GM12864 (cell line): ENCODE measurements at regions not wholly inside any gene's neighbourhood (a gene's known extent, or its start where the extent isn't known, plus 50 kb on each side); places are given as distances from the start of the nearest gene placed in this dataset.

Experiments used
- DNase-seq: peaks from one replicate; pipeline ENCODE4 v3.0.0-alpha.2; 2011; ENCODE audit warnings: low read depth
- H3K4me3 ChIP-seq: 2 replicates; pipeline ENCODE4 v1.5.1; 2011; ENCODE audit warnings: mild to moderate bottlenecking, low read depth, low read length, control low read depth
- CTCF ChIP-seq: IDR thresholded peaks from 2 replicates; pipeline ENCODE4 v1.5.1; 2011; ENCODE audit warnings: low read depth, mild to moderate bottlenecking, moderate library complexity, low read length, control low read depth, inconsistent platforms; ENCODE audit errors: missing control alignments

GRCh38 chr16:13558752-13559151 is 361.2 kb upstream of the ERCC4 start:
- no peak for DNase-seq
- TF ChIP-seq CTCF = no peak

GRCh38 chr16:13559624-13560023 is 360.3 kb upstream of the ERCC4 start:
- TF ChIP-seq CTCF = no peak
- H3K4me3 ChIP-seq = no peak overlapping the region
- DNase-seq = no peak

More at GRCh38 chr16:13558752-13559151, 361.2 kb upstream of the ERCC4 start:
- H3K4me3 ChIP-seq = no peak overlapping the region

- TF ChIP-seq CTCF = no peak
- no peak for DNase-seq
- H3K4me3 ChIP-seq = no peak overlapping the region
Observed at GRCh38 chr16:13560151-13560550, 359.8 kb upstream of the ERCC4 start.

GRCh38 chr16:13561291-13562070 is 358.5 kb upstream of the ERCC4 start:
- TF ChIP-seq CTCF = no peak
- no peak for DNase-seq
- H3K4me3 ChIP-seq = no peak overlapping the region

- H3K4me3 ChIP-seq = no peak overlapping the region
- no peak for TF ChIP-seq CTCF
- no peak for DNase-seq
Observed at GRCh38 chr16:13568803-13569202, 351.2 kb upstream of the ERCC4 start.

GRCh38 chr16:13569986-13570385 is 350.0 kb upstream of the ERCC4 start:
- no peak for TF ChIP-seq CTCF
- DNase-seq = no peak
- no peak overlapping the region for H3K4me3 ChIP-seq

- TF ChIP-seq CTCF = no peak
- no peak for DNase-seq
- no peak overlapping the region for H3K4me3 ChIP-seq
Observed at GRCh38 chr16:13571036-13571435, 348.9 kb upstream of the ERCC4 start.
